HL-60 (cell line): ENCODE measurements at regions not wholly inside any gene's neighbourhood (a gene's known extent, or its start where the extent isn't known, plus 50 kb on each side); places are given as distances from the start of the nearest gene placed in this dataset.

Source experiments
- DNase-seq, 2 experiments: peaks; one replicate each; pipeline ENCODE4 v3.0.0-alpha.2; 2010 to 2020; ENCODE audit warnings: low read depth in 1 of 2, low spot score in 1 of 2
- H3K27ac ChIP-seq: fragments of 250-450 bp; sonication (Bioruptor Pico); replicated peaks from 2 replicates; pipeline ENCODE4 v1.5.1; 2020; ENCODE audit warnings: mild to moderate bottlenecking, moderate library complexity
- H3K27me3 ChIP-seq: fragments of 250-450 bp; sonication (Bioruptor Pico); 2 replicates; pipeline ENCODE4 v1.5.1; 2021; ENCODE audit warnings: mild to moderate bottlenecking, moderate library complexity; ENCODE audit not compliant: insufficient read depth, poor library complexity, severe bottlenecking
- H3K4me3 ChIP-seq: replicated peaks from 2 replicates; pipeline ENCODE4 v1.5.1; 2011; ENCODE audit warnings: mild to moderate bottlenecking, control low read depth, low read length; ENCODE audit not compliant: insufficient read depth
- GABPA ChIP-seq: IDR thresholded peaks from 2 replicates; pipeline ENCODE4 v1.6.1; 2012; ENCODE audit warnings: low read depth
- POLR2AphosphoS5 ChIP-seq: IDR thresholded peaks from 2 replicates; pipeline ENCODE4 v1.6.1; 2012; ENCODE audit warnings: low read depth
- SPI1 ChIP-seq: IDR thresholded peaks from 2 replicates; pipeline ENCODE4 v1.6.1; 2012; ENCODE audit warnings: low read depth, mild to moderate bottlenecking, borderline replicate concordance
- TF ChIP-seq, protein P1 (sequence below): IDR thresholded peaks from 2 replicates; pipeline ENCODE4 v1.6.1; 2012; ENCODE audit warnings: low read depth; ENCODE audit not compliant: insufficient replicate concordance
- TF ChIP-seq, protein P2 (sequence below): IDR thresholded peaks from one replicate; pipeline ENCODE4 v1.5.1; 2011; ENCODE audit warnings: low read length, control low read depth, inconsistent platforms; ENCODE audit not compliant: insufficient read depth

GRCh38 chr4:30840571-30840970, 120.4 kb downstream of the PCDH7 start:
- DNase-seq, result no peak
- Histone ChIP-seq H3K27ac (no peak overlapping the region), H3K4me3 (no peak overlapping the region), H3K27me3 (no peaks in the 10 kb centered on the region)
- TF ChIP-seq SPI1, result no peak
- TF ChIP-seq GABPA, result no peak
- TF ChIP-seq, protein P1, sequence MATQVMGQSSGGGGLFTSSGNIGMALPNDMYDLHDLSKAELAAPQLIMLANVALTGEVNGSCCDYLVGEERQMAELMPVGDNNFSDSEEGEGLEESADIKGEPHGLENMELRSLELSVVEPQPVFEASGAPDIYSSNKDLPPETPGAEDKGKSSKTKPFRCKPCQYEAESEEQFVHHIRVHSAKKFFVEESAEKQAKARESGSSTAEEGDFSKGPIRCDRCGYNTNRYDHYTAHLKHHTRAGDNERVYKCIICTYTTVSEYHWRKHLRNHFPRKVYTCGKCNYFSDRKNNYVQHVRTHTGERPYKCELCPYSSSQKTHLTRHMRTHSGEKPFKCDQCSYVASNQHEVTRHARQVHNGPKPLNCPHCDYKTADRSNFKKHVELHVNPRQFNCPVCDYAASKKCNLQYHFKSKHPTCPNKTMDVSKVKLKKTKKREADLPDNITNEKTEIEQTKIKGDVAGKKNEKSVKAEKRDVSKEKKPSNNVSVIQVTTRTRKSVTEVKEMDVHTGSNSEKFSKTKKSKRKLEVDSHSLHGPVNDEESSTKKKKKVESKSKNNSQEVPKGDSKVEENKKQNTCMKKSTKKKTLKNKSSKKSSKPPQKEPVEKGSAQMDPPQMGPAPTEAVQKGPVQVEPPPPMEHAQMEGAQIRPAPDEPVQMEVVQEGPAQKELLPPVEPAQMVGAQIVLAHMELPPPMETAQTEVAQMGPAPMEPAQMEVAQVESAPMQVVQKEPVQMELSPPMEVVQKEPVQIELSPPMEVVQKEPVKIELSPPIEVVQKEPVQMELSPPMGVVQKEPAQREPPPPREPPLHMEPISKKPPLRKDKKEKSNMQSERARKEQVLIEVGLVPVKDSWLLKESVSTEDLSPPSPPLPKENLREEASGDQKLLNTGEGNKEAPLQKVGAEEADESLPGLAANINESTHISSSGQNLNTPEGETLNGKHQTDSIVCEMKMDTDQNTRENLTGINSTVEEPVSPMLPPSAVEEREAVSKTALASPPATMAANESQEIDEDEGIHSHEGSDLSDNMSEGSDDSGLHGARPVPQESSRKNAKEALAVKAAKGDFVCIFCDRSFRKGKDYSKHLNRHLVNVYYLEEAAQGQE, result no peak
- TF ChIP-seq, protein P2, sequence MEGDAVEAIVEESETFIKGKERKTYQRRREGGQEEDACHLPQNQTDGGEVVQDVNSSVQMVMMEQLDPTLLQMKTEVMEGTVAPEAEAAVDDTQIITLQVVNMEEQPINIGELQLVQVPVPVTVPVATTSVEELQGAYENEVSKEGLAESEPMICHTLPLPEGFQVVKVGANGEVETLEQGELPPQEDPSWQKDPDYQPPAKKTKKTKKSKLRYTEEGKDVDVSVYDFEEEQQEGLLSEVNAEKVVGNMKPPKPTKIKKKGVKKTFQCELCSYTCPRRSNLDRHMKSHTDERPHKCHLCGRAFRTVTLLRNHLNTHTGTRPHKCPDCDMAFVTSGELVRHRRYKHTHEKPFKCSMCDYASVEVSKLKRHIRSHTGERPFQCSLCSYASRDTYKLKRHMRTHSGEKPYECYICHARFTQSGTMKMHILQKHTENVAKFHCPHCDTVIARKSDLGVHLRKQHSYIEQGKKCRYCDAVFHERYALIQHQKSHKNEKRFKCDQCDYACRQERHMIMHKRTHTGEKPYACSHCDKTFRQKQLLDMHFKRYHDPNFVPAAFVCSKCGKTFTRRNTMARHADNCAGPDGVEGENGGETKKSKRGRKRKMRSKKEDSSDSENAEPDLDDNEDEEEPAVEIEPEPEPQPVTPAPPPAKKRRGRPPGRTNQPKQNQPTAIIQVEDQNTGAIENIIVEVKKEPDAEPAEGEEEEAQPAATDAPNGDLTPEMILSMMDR, result no peak
- no peak for TF ChIP-seq POLR2AphosphoS5

DNA sequence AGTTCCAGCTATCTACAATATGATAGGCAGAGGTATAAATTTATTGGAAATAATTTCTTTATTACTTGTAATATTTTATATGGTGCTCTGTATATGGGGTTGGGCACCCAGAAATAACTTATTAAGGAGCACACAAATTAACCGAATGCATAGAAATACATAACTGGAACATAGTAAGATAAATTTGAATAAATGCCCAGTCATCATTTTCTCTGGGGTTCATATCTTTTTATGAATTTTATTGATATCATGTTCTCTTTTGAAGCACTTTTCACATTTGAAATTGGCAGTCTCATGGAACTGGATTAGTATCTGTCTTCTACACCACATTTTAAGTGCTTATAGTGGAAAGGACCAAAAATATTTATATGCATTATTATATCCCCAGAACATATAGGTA, 122.0 kb downstream of the PCDH7 start:
- H3K27ac ChIP-seq, result no peak overlapping the region
- DNase-seq, result no peak
- no peak overlapping the region for H3K4me3 ChIP-seq
- TF ChIP-seq, protein P2, result no peak
- no peak for TF ChIP-seq SPI1
- TF ChIP-seq, protein P1, result no peak
- TF ChIP-seq GABPA, result no peak
- no peak for TF ChIP-seq POLR2AphosphoS5
- no peaks in the 10 kb centered on the region for H3K27me3 ChIP-seq

GRCh38 chr4:30842689-30843088, 122.5 kb downstream of the PCDH7 start:
- H3K27ac ChIP-seq, result no peak overlapping the region
- H3K27me3 ChIP-seq, result no peaks in the 10 kb centered on the region
- no peak overlapping the region for H3K4me3 ChIP-seq
- DNase-seq, result no peak
- no peak for TF ChIP-seq SPI1
- TF ChIP-seq, protein P2, result no peak

DNA sequence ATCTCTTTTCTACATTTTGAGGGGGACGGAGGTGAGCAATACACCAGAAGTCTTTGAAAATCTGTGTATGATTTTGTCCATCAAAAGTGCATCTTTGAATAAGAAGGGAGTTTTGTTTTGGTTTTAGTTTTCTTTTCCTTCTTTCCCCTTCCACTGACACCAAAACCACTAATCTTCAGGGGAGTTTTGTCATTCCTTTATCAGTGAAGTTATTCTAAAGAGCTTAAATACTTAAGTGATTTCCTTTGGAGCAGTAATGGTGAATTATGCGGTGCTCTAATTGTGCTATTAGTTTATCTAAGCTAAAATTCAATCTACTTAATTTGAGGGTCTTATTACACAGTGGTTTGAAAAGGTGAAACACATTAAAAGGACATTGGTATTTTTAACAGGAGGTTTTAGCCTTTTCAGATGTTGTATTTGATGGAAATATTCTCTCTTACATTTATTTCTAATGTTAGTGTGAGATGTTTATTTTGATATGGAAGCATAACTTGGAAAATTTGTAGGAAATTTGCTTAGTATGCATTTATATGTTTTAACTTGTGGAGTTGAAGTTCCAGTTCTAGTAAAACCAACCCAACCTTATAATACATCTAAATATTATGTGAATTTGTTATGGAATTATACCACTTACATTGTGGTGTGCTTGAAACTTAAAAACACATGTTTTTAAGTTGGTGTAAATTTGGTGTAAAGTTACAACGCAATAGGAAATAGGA, 124.9 kb downstream of the PCDH7 start:
- no peak for TF ChIP-seq GABPA
- no peaks in the 10 kb centered on the region for H3K27me3 ChIP-seq
- H3K27ac ChIP-seq, result no peak overlapping the region
- H3K4me3 ChIP-seq, result no peak overlapping the region
- DNase-seq, result no peak
